Osteocyte (in vitro differentiated cells): ENCODE measurements at regions not wholly inside any gene's neighbourhood (a gene's known extent, or its start where the extent isn't known, plus 50 kb on each side); places are given as distances from the start of the nearest gene placed in this dataset.

Experiments used
- DNase-seq: peaks from one replicate; pipeline ENCODE4 v3.0.0; 2021; ENCODE audit warnings: mixed read lengths; ENCODE audit not compliant: unreplicated experiment; ENCODE audit errors: extremely low spot score
- H3K27ac Mint-ChIP-seq: one replicate; pipeline ENCODE4 v1.8.0; 2021; ENCODE audit warnings: mild to moderate bottlenecking, mixed read lengths; ENCODE audit not compliant: unreplicated experiment
- H3K27me3 Mint-ChIP-seq: one replicate; pipeline ENCODE4 v1.8.0; 2021; ENCODE audit warnings: mixed read lengths; ENCODE audit not compliant: unreplicated experiment
- H3K36me3 Mint-ChIP-seq: one replicate; pipeline ENCODE4 v1.8.0; 2021; ENCODE audit warnings: mixed read lengths; ENCODE audit not compliant: unreplicated experiment
- H3K4me1 Mint-ChIP-seq: one replicate; pipeline ENCODE4 v1.8.0; 2021; ENCODE audit warnings: mixed read lengths; ENCODE audit not compliant: unreplicated experiment
- H3K4me3 Mint-ChIP-seq: one replicate; pipeline ENCODE4 v1.8.0; 2021; ENCODE audit warnings: mild to moderate bottlenecking, moderate library complexity, mixed read lengths; ENCODE audit not compliant: unreplicated experiment
- H3K9me3 Mint-ChIP-seq: one replicate; pipeline ENCODE4 v1.8.0; 2021; ENCODE audit warnings: mixed read lengths; ENCODE audit not compliant: unreplicated experiment
- CTCF ChIP-seq: fragments of 200-600 bp; sonication (generic); IDR thresholded peaks from 2 replicates; pipeline ENCODE4 v1.5.0; 2021; ENCODE audit warnings: antibody characterized with exemption, mild to moderate bottlenecking, moderate library complexity

GRCh38 chr5:3698412-3698811, 102.8 kb downstream of the IRX1 start:
- no peak overlapping the region for H3K4me3 Mint-ChIP-seq
- peaks cover 42% of the 10 kb centered on the region for H3K9me3 Mint-ChIP-seq
- H3K27ac Mint-ChIP-seq: no peak overlapping the region
- DNase-seq: no peak
- H3K36me3 Mint-ChIP-seq: no peaks in the 10 kb centered on the region
- TF ChIP-seq CTCF: no peak
- no peaks in the 10 kb centered on the region for H3K27me3 Mint-ChIP-seq
- no peaks in the 10 kb centered on the region for H3K4me1 Mint-ChIP-seq

GRCh38 chr5:3701694-3702093, 106.1 kb downstream of the IRX1 start:
- Mint-ChIP-seq H3K4me3 (no peak overlapping the region), H3K27me3 (no peaks in the 10 kb centered on the region), H3K9me3 (peaks cover 23% of the 10 kb centered on the region), H3K27ac (no peak overlapping the region), H3K36me3 (no peaks in the 10 kb centered on the region), H3K4me1 (no peaks in the 10 kb centered on the region)
- no peak for TF ChIP-seq CTCF
- no peak for DNase-seq

GRCh38 chr5:3704661-3705060, 109.0 kb downstream of the IRX1 start:
- Mint-ChIP-seq H3K4me3 (no peak overlapping the region), H3K36me3 (no peaks in the 10 kb centered on the region), H3K27ac (no peak overlapping the region), H3K4me1 (no peaks in the 10 kb centered on the region), H3K9me3 (peaks cover 25% of the 10 kb centered on the region), H3K27me3 (no peaks in the 10 kb centered on the region)
- no peak for TF ChIP-seq CTCF
- DNase-seq: no peak

GRCh38 chr5:3709068-3709716, 113.6 kb downstream of the IRX1 start:
- DNase-seq: no peak
- Mint-ChIP-seq H3K4me1 (no peaks in the 10 kb centered on the region), H3K27ac (no peak overlapping the region), H3K27me3 (no peaks in the 10 kb centered on the region), H3K4me3 (no peak overlapping the region), H3K36me3 (no peaks in the 10 kb centered on the region), H3K9me3 (peaks cover 37% of the 10 kb centered on the region)
- TF ChIP-seq CTCF: no peak

GRCh38 chr5:3709717-3710348, 114.2 kb downstream of the IRX1 start:
- peaks cover 44% of the 10 kb centered on the region for H3K9me3 Mint-ChIP-seq
- no peaks in the 10 kb centered on the region for H3K4me1 Mint-ChIP-seq
- no peaks in the 10 kb centered on the region for H3K27me3 Mint-ChIP-seq
- H3K27ac Mint-ChIP-seq: no peak overlapping the region
- DNase-seq: no peak
- H3K36me3 Mint-ChIP-seq: no peaks in the 10 kb centered on the region
- TF ChIP-seq CTCF: no peak
- no peak overlapping the region for H3K4me3 Mint-ChIP-seq
